ENCODE measurements at regions not wholly inside any gene's neighbourhood (a gene's known extent, or its start where the extent isn't known, plus 50 kb on each side); places are given as distances from the start of the nearest gene placed in this dataset.
A peak's percentile ranks its signal among the peaks of the same experiment; 100 is the strongest.

DNA sequence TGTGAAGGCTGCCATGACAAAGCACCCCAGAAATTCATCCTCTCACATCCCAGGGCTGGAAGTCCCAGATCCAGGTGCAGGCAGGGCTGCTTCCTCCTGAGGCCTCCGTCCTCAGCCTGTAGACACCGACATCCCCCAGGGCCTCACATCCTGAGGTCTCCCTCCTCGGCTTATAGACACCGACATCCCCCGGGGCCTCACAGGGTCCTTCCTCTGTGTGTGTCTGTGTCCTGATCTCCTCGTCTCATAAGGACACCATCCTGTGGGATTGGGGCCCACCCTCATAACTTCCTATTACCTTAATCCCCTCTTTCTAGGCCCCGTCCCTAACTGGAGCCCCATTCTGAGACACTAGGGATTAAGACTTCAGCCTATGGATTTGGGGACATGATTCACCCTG is 92.0 kb upstream of the SNTG2 start:
- Histone ChIP-seq H3K4me3 (ENCODE audit: low read depth in 1 of 3, low read length in 3 of 3) (no peak overlapping the region), H3K27ac (ENCODE audit: low read depth in 1 of 3, low read length in 2 of 3) (no peak overlapping the region), H3K9me3 (ENCODE audit: control insufficient read depth in 2 of 2, insufficient read depth in 1 of 2, low read depth in 1 of 2, low read length in 1 of 2) (no peaks in the 10 kb centered on the region), H3K4me1 (ENCODE audit: control insufficient read depth in 3 of 3, insufficient read depth in 2 of 3, low read depth in 1 of 3, low read length in 2 of 3) (peaks cover 0 to 7% (median 0%) of the 10 kb centered on the region in 3 donors), H3K27me3 (ENCODE audit: control insufficient read depth in 3 of 3, insufficient read depth in 3 of 3, low read length in 3 of 3) (peaks cover 0 to 4% (median 0%) of the 10 kb centered on the region in 3 donors), H3K36me3 (ENCODE audit: control insufficient read depth in 3 of 3, insufficient read depth in 2 of 3, low read depth in 1 of 3, low read length in 3 of 3) (no peaks in the 10 kb centered on the region)
- WGBS, 3 donors = 77 to 82% (median 78%) methylated on average over 7 of the region's 7 CpGs
- FAIRE-seq = no peak
- DNase-seq = no peak

DNA sequence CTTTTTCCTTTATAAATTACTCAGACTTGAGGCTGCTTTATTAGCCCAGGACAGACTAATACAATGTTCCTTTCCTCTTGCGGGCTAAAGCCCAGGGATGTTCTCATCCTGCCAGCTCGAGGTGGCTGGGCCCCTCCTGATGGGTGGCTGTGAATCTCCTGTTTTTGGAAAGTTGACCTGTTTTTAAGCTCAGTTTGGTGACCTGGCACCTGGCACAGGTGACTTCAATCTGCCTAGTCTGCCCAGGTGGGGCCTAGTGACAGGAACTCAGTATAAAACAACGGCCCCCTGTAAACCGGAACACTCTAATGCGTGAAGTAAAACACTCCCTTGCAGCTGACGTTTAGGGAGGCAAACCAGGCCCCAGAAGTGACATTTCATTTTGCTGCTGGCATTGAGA is 92.7 kb upstream of the SNTG2 start:
- 46 to 52% (median 50%) methylated on average over 6 of the region's 6 CpGs for WGBS, 3 donors
- no peaks in the 10 kb centered on the region for H3K9me3 ChIP-seq (ENCODE audit: control insufficient read depth in 2 of 2, insufficient read depth in 1 of 2, low read depth in 1 of 2, low read length in 1 of 2)
- DNase-seq (no peak), FAIRE-seq (no peak)
- H3K36me3 ChIP-seq (ENCODE audit: control insufficient read depth in 3 of 3, insufficient read depth in 2 of 3, low read depth in 1 of 3, low read length in 3 of 3) = no peaks in the 10 kb centered on the region
- H3K4me3 ChIP-seq (ENCODE audit: low read depth in 1 of 3, low read length in 3 of 3) = no peak overlapping the region
- H3K27me3 ChIP-seq (ENCODE audit: control insufficient read depth in 3 of 3, insufficient read depth in 3 of 3, low read length in 3 of 3) = peaks cover 0 to 4% (median 0%) of the 10 kb centered on the region in 3 donors
- peaks cover 0 to 7% (median 0%) of the 10 kb centered on the region in 3 donors for H3K4me1 ChIP-seq (ENCODE audit: control insufficient read depth in 3 of 3, insufficient read depth in 2 of 3, low read depth in 1 of 3, low read length in 2 of 3)
- H3K27ac ChIP-seq (ENCODE audit: low read depth in 1 of 3, low read length in 2 of 3) = no peak overlapping the region

DNA sequence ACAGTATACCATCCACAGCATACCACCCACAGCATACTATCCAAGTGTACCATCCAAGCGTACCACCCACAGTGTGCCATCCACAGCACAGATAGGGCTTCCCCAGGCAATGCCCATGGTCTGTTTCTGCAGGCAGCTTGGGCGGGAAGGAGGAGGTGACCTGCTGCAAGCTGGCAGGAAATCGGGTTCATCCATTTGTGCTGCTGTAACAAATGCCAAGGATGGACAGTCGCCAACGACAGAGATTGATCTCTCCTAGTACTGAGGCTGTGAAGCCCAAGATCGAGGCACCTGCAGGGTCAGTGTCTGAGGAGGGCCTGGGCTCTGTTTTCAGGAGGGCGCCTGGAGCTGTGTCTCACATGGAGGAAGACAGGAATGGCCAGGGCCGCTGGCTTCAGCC is 93.6 kb upstream of the SNTG2 start:
- 80 to 82% (median 81%) methylated on average over 8 of the region's 8 CpGs for WGBS, 3 donors
- FAIRE-seq = no peak
- Histone ChIP-seq H3K4me3 (ENCODE audit: low read depth in 1 of 3, low read length in 3 of 3) (no peak overlapping the region), H3K27me3 (ENCODE audit: control insufficient read depth in 3 of 3, insufficient read depth in 3 of 3, low read length in 3 of 3) (peaks cover 0 to 4% (median 0%) of the 10 kb centered on the region in 3 donors), H3K27ac (ENCODE audit: low read depth in 1 of 3, low read length in 2 of 3) (no peak overlapping the region), H3K36me3 (ENCODE audit: control insufficient read depth in 3 of 3, insufficient read depth in 2 of 3, low read depth in 1 of 3, low read length in 3 of 3) (no peaks in the 10 kb centered on the region), H3K4me1 (ENCODE audit: control insufficient read depth in 3 of 3, insufficient read depth in 2 of 3, low read depth in 1 of 3, low read length in 2 of 3) (peaks cover 0 to 7% (median 0%) of the 10 kb centered on the region in 3 donors), H3K9me3 (ENCODE audit: control insufficient read depth in 2 of 2, insufficient read depth in 1 of 2, low read depth in 1 of 2, low read length in 1 of 2) (no peaks in the 10 kb centered on the region)
- no peak for DNase-seq

DNA sequence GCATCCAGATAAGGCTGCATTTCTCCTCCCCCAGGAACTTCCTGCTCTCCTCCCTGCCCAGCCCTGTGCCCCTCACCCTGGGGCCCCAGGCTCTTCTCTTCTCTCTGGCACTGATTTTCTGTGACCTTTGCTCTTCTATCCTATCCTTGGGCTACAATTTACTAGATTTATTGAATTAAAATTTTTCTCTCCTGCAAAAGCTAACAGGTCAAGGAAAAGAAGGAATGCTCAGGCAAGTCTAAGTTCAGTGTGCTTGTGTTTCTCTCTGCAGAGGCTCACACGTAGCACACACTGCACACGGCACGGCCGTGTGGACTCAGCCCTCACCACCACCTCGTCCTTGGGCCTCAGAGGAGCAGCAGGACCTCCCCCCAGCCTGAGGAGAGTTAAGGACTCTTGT is 94.2 kb upstream of the SNTG2 start:
- no peaks in the 10 kb centered on the region for H3K9me3 ChIP-seq (ENCODE audit: control insufficient read depth in 2 of 2, insufficient read depth in 1 of 2, low read depth in 1 of 2, low read length in 1 of 2)
- H3K27me3 ChIP-seq (ENCODE audit: control insufficient read depth in 3 of 3, insufficient read depth in 3 of 3, low read length in 3 of 3) = peaks cover 0 to 1% (median 0%) of the 10 kb centered on the region in 3 donors
- H3K27ac ChIP-seq (ENCODE audit: low read depth in 1 of 3, low read length in 2 of 3) = peak overlapping the region in 1 of 3 donors; percentile 28
- FAIRE-seq (no peak), DNase-seq (peak in 1 of 2 donors; percentile 56)
- H3K4me1 ChIP-seq (ENCODE audit: control insufficient read depth in 3 of 3, insufficient read depth in 2 of 3, low read depth in 1 of 3, low read length in 2 of 3) = peaks cover 0 to 7% (median 0%) of the 10 kb centered on the region in 3 donors
- no peak overlapping the region for H3K4me3 ChIP-seq (ENCODE audit: low read depth in 1 of 3, low read length in 3 of 3)
- WGBS, 3 donors = 12 to 51% (median 42%) methylated on average over 5 of the region's 5 CpGs
- H3K36me3 ChIP-seq (ENCODE audit: control insufficient read depth in 3 of 3, insufficient read depth in 2 of 3, low read depth in 1 of 3, low read length in 3 of 3) = no peaks in the 10 kb centered on the region

DNA sequence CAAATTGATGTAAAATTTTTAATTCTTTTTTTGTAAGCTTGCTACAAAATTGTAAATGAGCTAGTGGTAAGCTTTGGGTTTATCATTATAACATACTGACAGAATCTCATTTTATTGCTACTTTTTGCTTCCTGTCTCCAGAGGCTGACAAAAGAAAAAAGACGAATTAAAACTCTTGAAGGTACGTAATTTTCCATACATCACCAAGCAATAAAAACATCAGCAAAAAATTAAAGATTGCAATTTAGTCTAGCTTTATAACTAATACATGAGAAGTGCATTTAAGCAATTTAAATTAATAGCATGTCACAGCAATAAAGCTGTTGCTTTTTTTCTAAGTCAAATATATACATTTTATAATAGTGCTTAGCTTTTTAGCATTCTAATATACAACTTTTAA is 94.6 kb upstream of the SNTG2 start:
- no peaks in the 10 kb centered on the region for H3K36me3 ChIP-seq (ENCODE audit: control insufficient read depth in 3 of 3, insufficient read depth in 2 of 3, low read depth in 1 of 3, low read length in 3 of 3)
- no peak for FAIRE-seq

DNA sequence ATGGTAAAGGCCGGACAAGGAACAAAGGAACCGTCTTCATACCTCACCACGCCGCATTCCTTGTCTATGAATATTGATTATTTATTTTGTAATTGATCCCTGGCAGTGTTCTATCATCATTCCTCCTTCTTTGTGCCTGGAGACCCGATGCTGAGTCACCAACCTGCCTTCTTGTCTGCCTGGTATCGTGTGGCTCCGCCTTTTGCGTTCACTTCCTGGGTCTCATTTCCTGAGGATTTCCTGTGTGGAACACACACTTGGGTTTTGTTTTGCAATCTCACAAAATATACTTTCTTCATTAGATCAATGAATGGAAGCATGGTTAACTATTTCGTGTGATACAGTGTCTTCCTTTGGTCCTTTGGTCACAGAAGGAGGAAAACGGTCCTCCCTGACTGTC is 95.5 kb upstream of the SNTG2 start:
- no peaks in the 10 kb centered on the region for H3K36me3 ChIP-seq (ENCODE audit: control insufficient read depth in 3 of 3, insufficient read depth in 2 of 3, low read depth in 1 of 3, low read length in 3 of 3)

More for the DNA sequence above, 94.6 kb upstream of the SNTG2 start:
- Histone ChIP-seq H3K4me3 (ENCODE audit: low read depth in 1 of 3, low read length in 3 of 3) (no peak overlapping the region), H3K27me3 (ENCODE audit: control insufficient read depth in 3 of 3, insufficient read depth in 3 of 3, low read length in 3 of 3) (no peaks in the 10 kb centered on the region), H3K27ac (ENCODE audit: low read depth in 1 of 3, low read length in 2 of 3) (no peak overlapping the region), H3K4me1 (ENCODE audit: control insufficient read depth in 3 of 3, insufficient read depth in 2 of 3, low read depth in 1 of 3, low read length in 2 of 3) (peaks cover 0 to 7% (median 0%) of the 10 kb centered on the region in 3 donors), H3K9me3 (ENCODE audit: control insufficient read depth in 2 of 2, insufficient read depth in 1 of 2, low read depth in 1 of 2, low read length in 1 of 2) (no peaks in the 10 kb centered on the region)
- DNase-seq = no peak
- 23 to 45% (median 36%) methylated on average over 2 of the region's 2 CpGs for WGBS, 3 donors

DNA sequence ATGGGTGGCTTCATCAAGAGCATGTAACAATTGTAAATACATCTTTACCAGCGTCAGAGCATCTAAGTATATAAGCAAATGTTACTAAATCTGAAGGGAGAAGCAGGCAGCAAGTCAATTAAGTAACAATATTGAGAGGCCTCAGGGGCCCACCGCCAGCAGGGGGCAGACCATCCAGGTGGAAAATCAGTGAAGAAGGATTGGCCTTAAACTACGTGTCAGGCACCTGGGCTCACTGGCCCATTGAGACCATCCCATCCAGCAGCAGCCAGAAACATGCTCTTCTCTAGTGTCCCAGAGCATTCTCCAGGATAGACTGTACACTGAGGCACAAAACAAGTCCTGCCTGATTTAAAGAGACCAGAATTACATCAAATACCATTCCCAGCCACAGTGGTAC is 96.2 kb upstream of the SNTG2 start:
- H3K27me3 ChIP-seq (ENCODE audit: control insufficient read depth in 3 of 3, insufficient read depth in 3 of 3, low read length in 3 of 3) = no peaks in the 10 kb centered on the region
- H3K36me3 ChIP-seq (ENCODE audit: control insufficient read depth in 3 of 3, insufficient read depth in 2 of 3, low read depth in 1 of 3, low read length in 3 of 3) = no peaks in the 10 kb centered on the region
- 18 to 35% (median 31%) methylated on average over 3 of the region's 3 CpGs for WGBS, 3 donors
- H3K27ac ChIP-seq (ENCODE audit: low read depth in 1 of 3, low read length in 2 of 3) = no peak overlapping the region
- DNase-seq (peak; percentile 41 to 64), FAIRE-seq (no peak)
- H3K9me3 ChIP-seq (ENCODE audit: control insufficient read depth in 2 of 2, insufficient read depth in 1 of 2, low read depth in 1 of 2, low read length in 1 of 2) = no peaks in the 10 kb centered on the region
- peaks cover 0 to 7% (median 0%) of the 10 kb centered on the region in 3 donors for H3K4me1 ChIP-seq (ENCODE audit: control insufficient read depth in 3 of 3, insufficient read depth in 2 of 3, low read depth in 1 of 3, low read length in 2 of 3)
- H3K4me3 ChIP-seq (ENCODE audit: low read depth in 1 of 3, low read length in 3 of 3) = no peak overlapping the region

More for the DNA sequence above, 95.5 kb upstream of the SNTG2 start:
- Histone ChIP-seq H3K27ac (ENCODE audit: low read depth in 1 of 3, low read length in 2 of 3) (no peak overlapping the region), H3K4me3 (ENCODE audit: low read depth in 1 of 3, low read length in 3 of 3) (no peak overlapping the region), H3K4me1 (ENCODE audit: control insufficient read depth in 3 of 3, insufficient read depth in 2 of 3, low read depth in 1 of 3, low read length in 2 of 3) (peaks cover 0 to 7% (median 0%) of the 10 kb centered on the region in 3 donors), H3K9me3 (ENCODE audit: control insufficient read depth in 2 of 2, insufficient read depth in 1 of 2, low read depth in 1 of 2, low read length in 1 of 2) (no peaks in the 10 kb centered on the region), H3K27me3 (ENCODE audit: control insufficient read depth in 3 of 3, insufficient read depth in 3 of 3, low read length in 3 of 3) (no peaks in the 10 kb centered on the region)
- 72 to 85% (median 73%) methylated on average over 10 of the region's 10 CpGs for WGBS, 3 donors
- DNase-seq (no peak), FAIRE-seq (no peak)

DNA sequence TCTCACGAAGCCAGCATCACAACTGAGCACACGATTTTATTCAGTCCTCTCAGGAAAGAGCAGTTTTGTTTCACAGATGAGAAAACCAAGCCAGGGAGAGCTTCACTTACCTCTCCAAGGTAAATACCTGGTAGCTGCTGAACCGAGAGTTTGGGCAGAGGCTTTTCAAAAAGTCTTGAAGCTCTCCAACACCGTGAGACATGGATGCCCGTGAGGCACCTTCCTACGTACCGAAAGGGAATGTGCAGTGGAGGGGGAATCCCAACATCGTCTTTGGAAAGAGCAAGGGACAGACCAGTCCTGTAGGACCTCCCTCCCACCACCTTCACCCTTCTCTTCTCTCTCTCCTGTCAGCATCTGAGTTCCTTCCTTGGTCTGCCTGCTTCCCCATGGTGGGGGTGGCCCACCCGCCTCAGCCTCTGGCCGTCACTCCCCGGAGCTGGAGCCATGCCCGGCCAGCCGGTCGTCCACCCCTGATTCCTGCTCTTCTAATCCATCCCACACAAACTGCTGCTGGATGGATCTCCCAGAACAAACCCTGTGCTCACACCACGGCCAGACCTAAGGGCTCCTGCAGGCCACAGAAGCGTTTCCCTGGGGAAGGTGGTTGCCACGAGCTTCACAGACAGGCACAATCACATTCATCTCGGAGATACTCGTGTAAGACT is 97.3 kb upstream of the SNTG2 start:
- Histone ChIP-seq H3K27ac (ENCODE audit: low read depth in 1 of 3, low read length in 2 of 3) (no peak overlapping the region), H3K4me1 (ENCODE audit: control insufficient read depth in 3 of 3, insufficient read depth in 2 of 3, low read depth in 1 of 3, low read length in 2 of 3) (peaks cover 0 to 7% (median 0%) of the 10 kb centered on the region in 3 donors), H3K4me3 (ENCODE audit: low read depth in 1 of 3, low read length in 3 of 3) (no peak overlapping the region), H3K36me3 (ENCODE audit: control insufficient read depth in 3 of 3, insufficient read depth in 2 of 3, low read depth in 1 of 3, low read length in 3 of 3) (no peaks in the 10 kb centered on the region), H3K9me3 (ENCODE audit: control insufficient read depth in 2 of 2, insufficient read depth in 1 of 2, low read depth in 1 of 2, low read length in 1 of 2) (no peaks in the 10 kb centered on the region), H3K27me3 (ENCODE audit: control insufficient read depth in 3 of 3, insufficient read depth in 3 of 3, low read length in 3 of 3) (no peaks in the 10 kb centered on the region)
- WGBS, 3 donors = 65 to 79% (median 77%) methylated on average over 19 of the region's 19 CpGs
- DNase-seq (no peak), FAIRE-seq (no peak)

DNA sequence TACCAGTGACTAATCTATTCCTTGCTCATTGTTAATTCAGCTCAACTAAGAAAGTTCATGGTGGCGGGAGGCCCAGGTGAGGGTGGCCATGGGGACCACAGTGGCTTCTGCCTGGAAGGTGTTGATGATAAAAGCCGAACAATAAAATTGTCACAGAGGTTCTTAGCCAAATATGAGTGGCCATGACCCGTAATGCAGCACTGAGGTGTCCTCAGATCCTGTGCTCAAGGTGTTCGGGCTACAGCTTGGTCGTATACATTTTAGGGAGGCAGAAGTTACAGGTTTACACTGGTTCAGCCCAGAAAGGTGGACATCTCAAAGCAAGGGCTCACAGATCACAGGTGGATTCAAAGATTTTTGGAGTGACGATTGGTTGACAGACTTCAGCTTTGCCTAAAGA is 98.5 kb upstream of the SNTG2 start:
- FAIRE-seq = no peak
- H3K27ac ChIP-seq (ENCODE audit: low read depth in 1 of 3, low read length in 2 of 3) = no peak overlapping the region

More for the DNA sequence above, 98.5 kb upstream of the SNTG2 start:
- Histone ChIP-seq H3K4me1 (ENCODE audit: control insufficient read depth in 3 of 3, insufficient read depth in 2 of 3, low read depth in 1 of 3, low read length in 2 of 3) (peaks cover 0 to 7% (median 0%) of the 10 kb centered on the region in 3 donors), H3K27me3 (ENCODE audit: control insufficient read depth in 3 of 3, insufficient read depth in 3 of 3, low read length in 3 of 3) (no peaks in the 10 kb centered on the region), H3K9me3 (ENCODE audit: control insufficient read depth in 2 of 2, insufficient read depth in 1 of 2, low read depth in 1 of 2, low read length in 1 of 2) (no peaks in the 10 kb centered on the region), H3K4me3 (ENCODE audit: low read depth in 1 of 3, low read length in 3 of 3) (no peak overlapping the region), H3K36me3 (ENCODE audit: control insufficient read depth in 3 of 3, insufficient read depth in 2 of 3, low read depth in 1 of 3, low read length in 3 of 3) (no peaks in the 10 kb centered on the region)
- DNase-seq = no peak
- WGBS, 3 donors = 86 to 93% (median 91%) methylated on average over 6 of the region's 6 CpGs

All from small intestine (tissue), 7 donors.